Neural cell (in vitro differentiated cells): ENCODE measurements at regions not wholly inside any gene's neighbourhood (a gene's known extent, or its start where the extent isn't known, plus 50 kb on each side); places are given as distances from the start of the nearest gene placed in this dataset.

ENCODE experiments used
- CTCF ChIP-seq: fragments of 450-650 bp; IDR thresholded peaks from 2 replicates; pipeline ENCODE4 v1.5.1; 2014; ENCODE audit warnings: antibody characterized with exemption, mild to moderate bottlenecking, moderate library complexity; ENCODE audit not compliant: poor library complexity, severe bottlenecking
- EP300 ChIP-seq: fragments of 450-650 bp; conservative IDR thresholded peaks from 2 replicates; pipeline ENCODE4 v1.6.1; 2014; ENCODE audit warnings: antibody characterized with exemption, mild to moderate bottlenecking, moderate library complexity; ENCODE audit not compliant: poor library complexity, severe bottlenecking
- EZH2 ChIP-seq: fragments of 200-600, 300-800 bp; shearing (Covaris generic), sonication (generic); IDR thresholded peaks from 2 replicates; pipeline ENCODE4 v1.6.1; 2014; ENCODE audit warnings: antibody characterized with exemption, low read length, borderline replicate concordance, mild to moderate bottlenecking; ENCODE audit not compliant: insufficient read depth, poor library complexity, severe bottlenecking
- MXI1 ChIP-seq: fragments of 450-650 bp; conservative IDR thresholded peaks from 2 replicates; pipeline ENCODE4 v1.6.1; 2014; ENCODE audit warnings: antibody characterized with exemption, mild to moderate bottlenecking; ENCODE audit not compliant: poor library complexity, severe bottlenecking
- RAD21 ChIP-seq: fragments of 450-650 bp; conservative IDR thresholded peaks from 2 replicates; pipeline ENCODE4 v1.6.1; 2014; ENCODE audit warnings: antibody characterized with exemption, mild to moderate bottlenecking, moderate library complexity
- TAF1 ChIP-seq: IDR thresholded peaks from 2 replicates; pipeline ENCODE4 v1.6.1; 2012; ENCODE audit warnings: low read depth
- TF ChIP-seq, protein P1 (sequence below): IDR thresholded peaks from 2 replicates; pipeline ENCODE4 v1.6.1; 2012; ENCODE audit warnings: borderline replicate concordance

GRCh38 chr1:218611916-218612585 is 266.9 kb downstream of the TGFB2 start:
- no peak for TF ChIP-seq CTCF
- TF ChIP-seq, protein P1, sequence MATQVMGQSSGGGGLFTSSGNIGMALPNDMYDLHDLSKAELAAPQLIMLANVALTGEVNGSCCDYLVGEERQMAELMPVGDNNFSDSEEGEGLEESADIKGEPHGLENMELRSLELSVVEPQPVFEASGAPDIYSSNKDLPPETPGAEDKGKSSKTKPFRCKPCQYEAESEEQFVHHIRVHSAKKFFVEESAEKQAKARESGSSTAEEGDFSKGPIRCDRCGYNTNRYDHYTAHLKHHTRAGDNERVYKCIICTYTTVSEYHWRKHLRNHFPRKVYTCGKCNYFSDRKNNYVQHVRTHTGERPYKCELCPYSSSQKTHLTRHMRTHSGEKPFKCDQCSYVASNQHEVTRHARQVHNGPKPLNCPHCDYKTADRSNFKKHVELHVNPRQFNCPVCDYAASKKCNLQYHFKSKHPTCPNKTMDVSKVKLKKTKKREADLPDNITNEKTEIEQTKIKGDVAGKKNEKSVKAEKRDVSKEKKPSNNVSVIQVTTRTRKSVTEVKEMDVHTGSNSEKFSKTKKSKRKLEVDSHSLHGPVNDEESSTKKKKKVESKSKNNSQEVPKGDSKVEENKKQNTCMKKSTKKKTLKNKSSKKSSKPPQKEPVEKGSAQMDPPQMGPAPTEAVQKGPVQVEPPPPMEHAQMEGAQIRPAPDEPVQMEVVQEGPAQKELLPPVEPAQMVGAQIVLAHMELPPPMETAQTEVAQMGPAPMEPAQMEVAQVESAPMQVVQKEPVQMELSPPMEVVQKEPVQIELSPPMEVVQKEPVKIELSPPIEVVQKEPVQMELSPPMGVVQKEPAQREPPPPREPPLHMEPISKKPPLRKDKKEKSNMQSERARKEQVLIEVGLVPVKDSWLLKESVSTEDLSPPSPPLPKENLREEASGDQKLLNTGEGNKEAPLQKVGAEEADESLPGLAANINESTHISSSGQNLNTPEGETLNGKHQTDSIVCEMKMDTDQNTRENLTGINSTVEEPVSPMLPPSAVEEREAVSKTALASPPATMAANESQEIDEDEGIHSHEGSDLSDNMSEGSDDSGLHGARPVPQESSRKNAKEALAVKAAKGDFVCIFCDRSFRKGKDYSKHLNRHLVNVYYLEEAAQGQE, result no peak
- TF ChIP-seq EP300, result no peak
- TF ChIP-seq TAF1, result no peak
- TF ChIP-seq EZH2, result no peak
- TF ChIP-seq MXI1, result no peak
- no peak for TF ChIP-seq RAD21
